ENCODE measurements at regions not wholly inside any gene's neighbourhood (a gene's known extent, or its start where the extent isn't known, plus 50 kb on each side); places are given as distances from the start of the nearest gene placed in this dataset.
"Not testable (repeated sequence)": the region's sequence is repeated elsewhere in the genome, so short reads cannot be mapped to it uniquely, and the experiment has no call there.

DNA sequence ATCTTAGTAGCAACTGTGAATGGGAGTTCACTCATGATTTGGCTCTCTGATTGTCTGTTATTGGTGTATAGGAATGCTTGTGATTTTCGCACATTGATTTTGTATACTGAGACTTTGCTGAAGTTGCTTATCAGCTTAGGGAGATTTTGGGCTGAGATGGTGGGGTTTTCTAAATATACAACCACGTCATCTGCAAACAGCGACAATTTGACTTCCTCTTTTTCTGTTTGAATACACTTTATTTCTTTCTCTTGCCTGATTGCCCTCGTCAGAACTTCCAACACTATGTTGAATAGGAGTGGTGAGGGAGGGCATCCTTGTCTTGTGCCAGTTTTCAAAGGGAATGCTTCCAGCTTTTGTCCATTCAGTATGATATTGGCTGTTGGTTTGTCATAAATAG, 1883.1 kb upstream of the TENM3 start:
- TF ChIP-seq POLR2A, POLR2AphosphoS5 (IDR thresholded peaks at IDR 0.05): not testable (repeated sequence)
- TF ChIP-seq, protein P1, sequence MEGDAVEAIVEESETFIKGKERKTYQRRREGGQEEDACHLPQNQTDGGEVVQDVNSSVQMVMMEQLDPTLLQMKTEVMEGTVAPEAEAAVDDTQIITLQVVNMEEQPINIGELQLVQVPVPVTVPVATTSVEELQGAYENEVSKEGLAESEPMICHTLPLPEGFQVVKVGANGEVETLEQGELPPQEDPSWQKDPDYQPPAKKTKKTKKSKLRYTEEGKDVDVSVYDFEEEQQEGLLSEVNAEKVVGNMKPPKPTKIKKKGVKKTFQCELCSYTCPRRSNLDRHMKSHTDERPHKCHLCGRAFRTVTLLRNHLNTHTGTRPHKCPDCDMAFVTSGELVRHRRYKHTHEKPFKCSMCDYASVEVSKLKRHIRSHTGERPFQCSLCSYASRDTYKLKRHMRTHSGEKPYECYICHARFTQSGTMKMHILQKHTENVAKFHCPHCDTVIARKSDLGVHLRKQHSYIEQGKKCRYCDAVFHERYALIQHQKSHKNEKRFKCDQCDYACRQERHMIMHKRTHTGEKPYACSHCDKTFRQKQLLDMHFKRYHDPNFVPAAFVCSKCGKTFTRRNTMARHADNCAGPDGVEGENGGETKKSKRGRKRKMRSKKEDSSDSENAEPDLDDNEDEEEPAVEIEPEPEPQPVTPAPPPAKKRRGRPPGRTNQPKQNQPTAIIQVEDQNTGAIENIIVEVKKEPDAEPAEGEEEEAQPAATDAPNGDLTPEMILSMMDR (IDR thresholded peaks at IDR 0.05 in 8 of 11, conservative IDR thresholded peaks at IDR 0.05 in 3 of 11), result not testable (repeated sequence)
